ENCODE measurements at regions not wholly inside any gene's neighbourhood (a gene's known extent, or its start where the extent isn't known, plus 50 kb on each side); places are given as distances from the start of the nearest gene placed in this dataset.

- DNase-seq (ENCODE audit: low read depth) = no peak
Observed at GRCh38 chr4:24282446-24282845, 301.9 kb downstream of the DHX15 start.

- DNase-seq (ENCODE audit: low read depth) = no peak
Observed at GRCh38 chr4:24279911-24280375, 304.4 kb downstream of the DHX15 start.

GRCh38 chr4:24279469-24279868 is 304.9 kb downstream of the DHX15 start:
- no peak for DNase-seq (ENCODE audit: low read depth)

GRCh38 chr4:24278693-24279092 is 305.7 kb downstream of the DHX15 start:
- DNase-seq (ENCODE audit: low read depth) = no peak

GRCh38 chr4:24274381-24274941 is 309.9 kb downstream of the DHX15 start:
- DNase-seq (ENCODE audit: low read depth) = peak; percentile 8

- no peak for DNase-seq (ENCODE audit: low read depth)
Observed at GRCh38 chr4:24273136-24273535, 311.2 kb downstream of the DHX15 start.

- DNase-seq (ENCODE audit: low read depth) = no peak
Observed at GRCh38 chr4:24266951-24267722, 317.2 kb downstream of the DHX15 start.

- DNase-seq (ENCODE audit: low read depth) = no peak
Observed at GRCh38 chr4:24265989-24266388, 318.4 kb downstream of the DHX15 start.

- DNase-seq (ENCODE audit: low read depth) = no peak
Observed at GRCh38 chr4:24262616-24263015, 321.7 kb downstream of the DHX15 start.

- DNase-seq (ENCODE audit: low read depth) = no peak
Observed at GRCh38 chr4:24262084-24262483, 322.3 kb downstream of the DHX15 start.

GRCh38 chr4:24260923-24261564 is 323.3 kb downstream of the DHX15 start:
- no peak for DNase-seq (ENCODE audit: low read depth)

- DNase-seq (ENCODE audit: low read depth) = no peak
Observed at GRCh38 chr4:24260133-24260715, 324.1 kb downstream of the DHX15 start.

- DNase-seq (ENCODE audit: low read depth) = no peak
Observed at GRCh38 chr4:24256547-24256946, 327.8 kb downstream of the DHX15 start.

- no peak for DNase-seq (ENCODE audit: low read depth)
Observed at GRCh38 chr4:24256066-24256465, 328.3 kb downstream of the DHX15 start.

GRCh38 chr4:24252121-24252520 is 332.2 kb downstream of the DHX15 start:
- no peak for DNase-seq (ENCODE audit: low read depth)

GRCh38 chr4:24251589-24251988 is 332.8 kb downstream of the DHX15 start:
- no peak for DNase-seq (ENCODE audit: low read depth)

- DNase-seq (ENCODE audit: low read depth) = no peak
Observed at GRCh38 chr4:24249972-24250371, 334.4 kb downstream of the DHX15 start.

- no peak for DNase-seq (ENCODE audit: low read depth)
Observed at GRCh38 chr4:24248674-24249630, 335.4 kb downstream of the DHX15 start.

- DNase-seq (ENCODE audit: low read depth) = no peak
Observed at GRCh38 chr4:24245491-24245820, 338.9 kb downstream of the DHX15 start.

GRCh38 chr4:24244663-24245490 is 339.5 kb downstream of the DHX15 start:
- DNase-seq (ENCODE audit: low read depth) = no peak

- DNase-seq (ENCODE audit: low read depth) = no peak
Observed at GRCh38 chr4:24243641-24244040, 340.7 kb downstream of the DHX15 start.
